HG02870 (cell line): ENCODE measurements at regions not wholly inside any gene's neighbourhood (a gene's known extent, or its start where the extent isn't known, plus 50 kb on each side); places are given as distances from the start of the nearest gene placed in this dataset.

Experiments
- ATAC-seq: cut with Tn5 transposase; IDR thresholded peaks from one replicate; pipeline ENCODE4 v1.9.1; 2021; ENCODE audit warnings: mild to moderate bottlenecking, moderate library complexity; ENCODE audit not compliant: unreplicated experiment

GRCh38 chr2:5036256-5036655, 655.9 kb upstream of the SOX11 start:
- no peak for ATAC-seq

DNA sequence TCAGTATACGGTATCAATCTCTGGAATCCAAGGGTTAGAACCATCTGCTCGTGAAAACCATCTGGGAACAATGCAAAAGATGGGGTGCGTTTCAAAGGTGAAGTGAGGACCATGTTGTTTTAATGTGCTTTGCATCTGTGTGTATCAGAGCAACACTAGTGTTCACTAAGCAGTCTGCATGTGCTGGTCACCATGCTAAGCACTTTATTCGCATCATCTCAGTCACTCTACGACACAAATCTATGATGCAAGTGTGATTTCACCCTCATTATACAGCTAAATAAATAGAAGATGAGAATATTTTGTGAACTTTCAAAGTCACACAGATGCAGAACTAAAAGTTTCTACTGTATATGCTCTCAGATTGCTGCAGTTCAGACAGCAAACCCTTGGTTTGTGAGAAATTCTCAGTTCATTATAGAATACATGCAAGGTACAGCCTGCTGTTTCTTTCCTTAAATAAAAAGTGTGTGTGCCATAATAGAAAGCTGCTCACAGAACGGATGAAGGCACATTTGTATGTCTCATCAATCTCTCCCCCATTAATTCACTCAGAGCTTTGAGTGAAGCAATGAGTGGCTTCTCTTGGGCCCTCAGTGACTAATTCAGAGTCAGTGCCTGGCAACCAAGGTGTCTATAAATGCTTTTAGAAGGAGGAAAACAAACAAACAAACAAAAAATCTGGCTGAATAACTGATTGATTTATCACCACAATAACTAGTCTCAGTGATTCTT, 652.8 kb upstream of the SOX11 start:
- no peak for ATAC-seq

DNA sequence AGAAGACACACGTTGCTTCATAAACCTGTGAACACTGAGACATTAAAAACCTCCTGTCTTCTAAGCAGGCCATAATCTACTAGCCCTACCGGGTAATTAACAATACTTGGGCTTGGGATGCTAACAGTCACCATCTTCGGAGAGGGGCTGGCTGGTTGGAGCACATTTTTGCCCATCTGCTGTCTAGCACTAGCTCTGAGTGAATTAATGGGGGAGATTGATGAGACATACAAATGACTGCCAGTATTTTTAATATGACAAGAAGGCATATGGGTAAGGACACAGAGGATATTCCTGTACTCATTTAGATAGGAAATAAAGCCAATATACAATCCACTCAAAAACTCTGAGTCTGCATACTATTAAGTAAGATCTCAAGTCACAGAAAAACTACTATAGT, 651.6 kb upstream of the SOX11 start:
- no peak for ATAC-seq

- no peak for ATAC-seq
Observed at GRCh38 chr2:5041501-5041900, 650.7 kb upstream of the SOX11 start.

- ATAC-seq = no peak
Observed at GRCh38 chr2:5042666-5043440, 649.3 kb upstream of the SOX11 start.

DNA sequence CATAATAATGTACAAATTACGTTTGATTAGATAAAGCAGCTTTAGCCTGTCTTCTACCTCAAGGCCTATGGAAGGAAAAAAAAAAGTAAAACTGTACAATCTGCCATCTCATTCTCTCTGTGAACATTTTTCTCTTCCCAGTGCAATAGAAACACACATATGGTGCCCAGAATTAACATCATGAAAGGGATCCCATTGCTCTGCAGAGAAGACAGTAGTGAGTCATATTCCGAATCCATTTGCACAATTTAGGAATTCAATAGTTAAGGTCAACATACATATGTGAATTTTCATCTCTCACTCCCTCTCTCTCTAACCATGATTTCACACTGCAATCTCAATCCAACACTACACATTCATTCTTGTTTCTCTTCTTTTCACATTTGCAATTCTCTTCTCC, 640.9 kb upstream of the SOX11 start:
- no peak for ATAC-seq

GRCh38 chr2:5052905-5053304, 639.3 kb upstream of the SOX11 start:
- no peak for ATAC-seq

- ATAC-seq = no peak
Observed at GRCh38 chr2:5057891-5058351, 634.3 kb upstream of the SOX11 start.

DNA sequence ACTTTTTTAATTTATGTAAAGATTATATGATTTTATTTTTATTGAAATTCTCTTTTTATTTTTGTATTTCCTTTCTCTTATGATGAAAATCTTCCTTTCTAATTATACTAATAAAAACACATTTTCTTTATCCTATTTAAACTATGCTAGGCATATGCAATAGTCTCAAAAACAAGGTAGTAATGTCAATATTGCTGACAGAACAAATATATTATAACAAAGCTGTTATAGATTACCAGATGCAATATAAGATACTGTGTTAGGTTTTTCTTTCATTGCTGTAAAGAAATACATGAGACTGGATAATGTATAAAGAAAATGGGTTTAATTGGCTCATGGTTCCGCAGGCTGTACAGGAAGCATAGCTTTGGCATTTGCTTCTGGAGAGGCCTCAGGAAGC, 631.2 kb upstream of the SOX11 start:
- ATAC-seq = no peak

DNA sequence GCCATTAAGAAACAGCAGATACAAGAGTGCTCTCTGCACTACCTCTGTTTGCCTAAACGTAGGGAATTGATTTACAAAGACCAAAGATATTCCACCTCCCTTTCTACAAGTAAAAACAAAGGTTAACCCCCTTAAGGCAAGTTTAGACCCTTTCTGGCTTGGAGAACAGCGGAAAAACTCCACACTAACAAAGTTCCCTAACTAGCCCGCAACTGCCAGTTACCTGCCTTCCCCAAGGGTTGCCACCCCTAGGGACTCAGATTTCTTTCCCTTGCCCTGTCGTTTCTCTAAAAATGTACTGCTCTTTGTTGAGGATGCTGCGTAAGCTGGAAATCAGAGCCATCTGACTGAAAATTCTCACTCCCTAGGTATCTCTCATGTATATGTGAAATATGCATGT, 627.5 kb upstream of the SOX11 start:
- ATAC-seq = no peak

- no peak for ATAC-seq
Observed at GRCh38 chr2:5067816-5068215, 624.4 kb upstream of the SOX11 start.

DNA sequence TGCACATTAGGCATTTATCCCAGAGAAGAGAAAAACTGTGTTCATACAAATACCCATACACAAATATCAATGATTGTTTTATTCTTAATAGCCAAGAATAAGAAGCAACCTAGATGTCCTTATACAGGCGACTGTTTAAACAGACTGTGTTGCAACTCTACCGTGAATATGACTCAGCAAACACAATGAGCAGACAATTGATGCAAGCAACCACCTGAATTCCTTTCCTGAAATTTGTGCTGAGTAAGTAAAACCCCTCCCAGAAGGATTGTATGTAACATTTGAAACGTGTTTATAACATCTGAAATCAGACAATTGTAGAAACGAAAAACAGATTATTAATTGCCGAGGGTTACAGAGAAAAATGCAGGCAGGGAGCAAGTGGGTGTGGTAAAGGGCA, 621.9 kb upstream of the SOX11 start:
- no peak for ATAC-seq

- no peak for ATAC-seq
Observed at GRCh38 chr2:5074733-5075132, 617.5 kb upstream of the SOX11 start.

DNA sequence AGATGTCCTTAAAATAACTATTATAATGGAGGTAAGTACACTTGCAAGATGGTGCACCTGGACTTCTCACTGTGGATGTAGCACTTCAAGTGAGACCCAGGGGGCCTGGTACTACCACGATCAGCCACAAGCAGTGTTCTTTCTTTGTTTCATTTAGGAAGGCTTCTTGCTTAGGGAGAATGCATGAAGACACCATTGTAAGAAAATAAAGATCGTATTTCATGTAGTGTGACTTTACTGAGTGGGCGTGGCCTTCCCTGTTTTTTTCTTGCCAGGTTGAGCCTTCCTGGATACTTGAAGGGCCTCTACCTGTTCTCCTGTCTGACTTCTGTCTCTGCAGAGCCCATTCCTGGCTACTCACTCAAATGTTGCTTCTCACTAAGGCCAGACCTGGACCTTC, 615.6 kb upstream of the SOX11 start:
- no peak for ATAC-seq

DNA sequence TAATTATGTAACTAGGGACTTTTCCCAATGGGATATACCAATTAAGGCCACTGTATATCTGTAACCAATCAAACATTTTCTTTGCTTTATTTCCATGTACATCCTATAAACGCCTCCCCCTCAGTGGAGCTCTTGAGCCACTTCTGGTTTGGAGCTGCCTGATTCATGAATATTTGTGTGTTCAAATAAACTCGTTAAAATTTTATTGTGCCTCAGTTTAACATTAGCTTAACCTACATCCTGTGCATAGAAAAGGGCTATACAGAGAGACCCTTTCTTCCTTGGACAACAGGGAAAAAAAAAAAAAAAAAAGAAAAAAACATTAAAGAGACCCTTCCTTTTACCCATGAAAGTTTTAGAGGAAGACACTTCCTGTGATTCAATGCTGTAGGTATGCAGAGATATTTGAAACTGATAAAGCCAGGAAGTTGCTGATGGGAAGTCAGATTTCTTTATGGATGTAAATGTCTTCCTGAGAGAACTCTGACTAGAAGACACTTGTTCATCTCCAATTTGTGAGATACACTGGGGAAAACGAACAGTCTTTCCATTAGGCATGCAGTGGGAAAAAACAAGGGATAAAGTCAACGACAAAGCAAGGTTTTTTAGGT, 614.6 kb upstream of the SOX11 start:
- no peak for ATAC-seq

DNA sequence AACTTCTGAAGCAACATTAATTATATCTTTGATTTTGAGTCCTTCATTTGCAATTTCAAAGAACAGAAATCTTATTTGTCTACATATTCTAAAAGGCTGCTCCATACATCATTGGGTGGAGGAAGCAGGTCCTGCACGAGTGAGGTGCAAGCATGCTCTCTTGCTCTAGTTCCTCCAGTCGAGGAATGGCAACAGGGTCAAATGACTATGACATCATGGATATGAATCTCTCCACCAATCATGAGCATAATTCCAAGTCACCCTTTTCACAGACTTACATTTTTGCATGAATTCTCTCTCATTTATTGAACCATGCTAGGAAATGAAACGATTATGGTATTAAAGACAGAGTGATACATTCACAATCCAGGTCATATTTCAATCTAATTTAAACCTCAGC, 608.8 kb upstream of the SOX11 start:
- ATAC-seq = no peak

GRCh38 chr2:5089409-5089808, 602.8 kb upstream of the SOX11 start:
- ATAC-seq = no peak

DNA sequence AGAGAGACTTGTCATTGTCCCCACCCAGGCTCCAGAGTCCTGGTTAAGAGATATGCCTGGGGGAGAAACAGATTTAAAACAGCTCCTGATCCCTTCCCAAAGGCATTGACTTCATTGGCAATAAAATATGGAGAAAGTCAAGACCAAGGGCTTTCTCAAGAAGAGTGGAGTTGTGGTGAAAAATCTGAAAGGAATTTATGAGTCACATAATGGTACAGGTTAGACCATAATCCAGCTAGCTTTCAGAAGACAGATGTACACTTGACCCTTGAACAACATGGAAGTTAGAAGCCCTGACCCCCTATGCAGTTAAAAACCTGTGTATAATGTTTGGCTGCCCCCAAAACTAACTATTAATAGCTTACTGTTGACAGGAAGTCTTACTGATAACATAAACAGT, 599.1 kb upstream of the SOX11 start:
- ATAC-seq = no peak

- ATAC-seq = no peak
Observed at GRCh38 chr2:5093518-5093917, 598.7 kb upstream of the SOX11 start.

DNA sequence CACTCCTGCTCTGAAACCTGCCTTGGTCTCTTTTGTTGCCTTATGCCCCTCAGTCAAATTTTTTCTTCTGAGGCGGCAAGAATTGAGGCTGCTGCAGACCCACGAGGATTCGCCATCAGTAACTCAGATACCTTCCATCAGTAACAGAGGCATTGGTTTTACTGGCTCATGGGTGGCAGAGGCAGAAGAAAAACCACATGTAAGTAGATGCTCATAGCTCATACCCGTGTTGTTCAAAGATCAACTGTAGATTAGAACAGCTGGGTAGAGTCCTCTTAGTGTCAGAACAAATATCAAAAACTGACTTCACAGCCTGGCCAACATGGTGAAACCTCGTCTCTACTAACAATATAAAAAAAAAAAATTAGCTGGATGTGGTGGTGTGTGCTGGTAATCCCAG, 598.0 kb upstream of the SOX11 start:
- ATAC-seq = no peak

GRCh38 chr2:5098286-5098685, 593.9 kb upstream of the SOX11 start:
- ATAC-seq = no peak

DNA sequence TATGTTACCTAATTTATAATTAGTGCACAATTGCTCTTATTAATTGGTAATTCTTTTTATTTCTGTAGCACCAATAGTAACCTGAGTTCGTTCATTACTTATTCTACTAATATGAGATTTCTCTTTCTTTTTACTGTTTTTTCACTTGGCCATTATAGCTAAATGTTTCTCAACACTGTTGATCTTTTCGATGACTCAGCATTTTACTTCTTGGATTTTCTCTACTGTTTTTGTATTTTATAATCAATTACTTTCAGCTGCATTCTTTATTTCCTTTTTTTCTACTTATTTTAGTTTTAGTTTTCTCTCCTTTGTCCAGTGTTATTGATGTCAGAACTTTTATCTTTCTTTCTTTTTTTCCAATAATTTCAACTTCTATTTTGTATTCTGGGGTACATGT, 589.4 kb upstream of the SOX11 start:
- ATAC-seq = no peak
